IMR-90 (cell line): ENCODE measurements at regions not wholly inside any gene's neighbourhood (a gene's known extent, or its start where the extent isn't known, plus 50 kb on each side); places are given as distances from the start of the nearest gene placed in this dataset.

ENCODE experiments used
- ATAC-seq: fragments of 200-7000 bp; cut with Tn5 transposase; 2 replicates; pipeline ENCODE4 v1.9.1; 2020; ENCODE audit warnings: low read depth, mild to moderate bottlenecking, moderate library complexity
- BruUV-seq: library from RNA; stranded (reverse); fragments of 400-500 nt; replicated peaks from 2 replicates; lab custom pipeline; 2021; lab: Mats Ljungman, UMichigan
- CTCF ChIA-PET: fragments of 300-600 bp; formaldehyde crosslinking; extraction: SDS; loops from one replicate; lab custom pipeline; 2021; ENCODE audit warnings: antibody characterized with exemption; lab: Yijun Ruan, JAX
- POLR2A ChIA-PET: fragments of 300-600 bp; sonication (Branson Sonifier 250); formaldehyde crosslinking; loops from one replicate; lab custom pipeline; 2022; ENCODE audit warnings: antibody characterized with exemption; ENCODE audit not compliant: unreplicated experiment; lab: Charles Lee
- DNase-seq: peaks from one replicate; pipeline ENCODE4 v3.0.0; 2013
- H2AFZ ChIP-seq: replicated peaks from 2 replicates; pipeline ENCODE3; 2013; ENCODE audit warnings: low read length, mild to moderate bottlenecking; ENCODE audit not compliant: poor library complexity
- H2AK5ac ChIP-seq: 2 replicates; pipeline ENCODE4 v1.6.1; 2013; ENCODE audit warnings: low read depth, low read length, inconsistent platforms
- H2AK9ac ChIP-seq: replicated peaks from 2 replicates; pipeline ENCODE3; 2013; ENCODE audit warnings: mild to moderate bottlenecking, low read depth, low read length, moderate library complexity; ENCODE audit not compliant: poor library complexity
- H2BK120ac ChIP-seq: 2 replicates; pipeline ENCODE4 v1.6.1; 2013; ENCODE audit warnings: low read depth, low read length, inconsistent platforms
- H2BK15ac ChIP-seq: 3 replicates; pipeline ENCODE4 v1.6.1; 2013; ENCODE audit warnings: low read depth, low read length, inconsistent platforms
- H2BK20ac ChIP-seq: 2 replicates; pipeline ENCODE4 v1.6.1; 2013; ENCODE audit warnings: low read depth, mild to moderate bottlenecking, inconsistent platforms, low read length, moderate library complexity
- H2BK5ac ChIP-seq: 2 replicates; pipeline ENCODE4 v1.6.1; 2013; ENCODE audit warnings: mild to moderate bottlenecking, low read depth, low read length, inconsistent platforms; ENCODE audit not compliant: poor library complexity, severe bottlenecking
- H3K14ac ChIP-seq: replicated peaks from 2 replicates; pipeline ENCODE4 v1.6.1; 2013; ENCODE audit warnings: low read depth, low read length, inconsistent platforms
- H3K18ac ChIP-seq: 2 replicates; pipeline ENCODE4 v1.6.1; 2013; ENCODE audit warnings: low read depth, low read length, control low read depth
- H3K23ac ChIP-seq: 2 replicates; pipeline ENCODE4 v1.6.1; 2013; ENCODE audit warnings: low read depth, low read length, inconsistent platforms
- H3K27ac ChIP-seq: 2 replicates; pipeline ENCODE4 v1.5.1; 2013; ENCODE audit warnings: mild to moderate bottlenecking, control low read depth, low read length; ENCODE audit not compliant: insufficient read depth
- H3K27me3 ChIP-seq: 2 replicates; pipeline ENCODE4 v1.6.1; 2013; ENCODE audit warnings: low read length; ENCODE audit not compliant: control insufficient read depth, insufficient read depth
- H3K36me3 ChIP-seq: 2 replicates; pipeline ENCODE4 v1.6.1; 2013; ENCODE audit warnings: low read length, mixed read lengths; ENCODE audit not compliant: control insufficient read depth, insufficient read depth
- H3K4ac ChIP-seq: 2 replicates; pipeline ENCODE4 v1.6.1; 2013; ENCODE audit warnings: low read depth, low read length, inconsistent platforms
- H3K4me1 ChIP-seq: 2 replicates; pipeline ENCODE4 v1.6.1; 2013; ENCODE audit warnings: low read length, mixed read lengths; ENCODE audit not compliant: control insufficient read depth, insufficient read depth
- H3K4me2 ChIP-seq: 2 replicates; pipeline ENCODE4 v1.6.1; 2013; ENCODE audit warnings: low read depth, mild to moderate bottlenecking, control low read depth, low read length, moderate library complexity
- H3K4me3 ChIP-seq: 2 replicates; pipeline ENCODE4 v1.5.1; 2013; ENCODE audit warnings: low read depth, mild to moderate bottlenecking, control low read depth, low read length, moderate library complexity; ENCODE audit not compliant: insufficient read depth
- H3K56ac ChIP-seq: 2 replicates; pipeline ENCODE4 v1.6.1; 2013; ENCODE audit warnings: low read length, inconsistent platforms; ENCODE audit not compliant: insufficient read depth; ENCODE audit errors: extremely low read depth
- H3K79me1 ChIP-seq, 2 experiments: 2 replicates each; pipeline ENCODE4 v1.6.1; 2013; ENCODE audit warnings: low read length in 2 of 2, inconsistent platforms in 1 of 2, low read depth in 1 of 2
- H3K9ac ChIP-seq: 2 replicates; pipeline ENCODE4 v1.6.1; 2013; ENCODE audit warnings: low read depth, low read length, control low read depth
- H3K9me1 ChIP-seq: 2 replicates; pipeline ENCODE4 v1.6.1; 2013; ENCODE audit warnings: low read length, inconsistent platforms; ENCODE audit not compliant: insufficient read depth
- H3K9me3 ChIP-seq: 2 replicates; pipeline ENCODE4 v1.6.1; 2013; ENCODE audit warnings: low read length; ENCODE audit not compliant: control insufficient read depth, insufficient read depth
- H4K20me1 ChIP-seq: 2 replicates; pipeline ENCODE4 v1.6.1; 2013; ENCODE audit warnings: low read length, inconsistent platforms; ENCODE audit not compliant: insufficient read depth
- H4K5ac ChIP-seq: 2 replicates; pipeline ENCODE4 v1.6.1; 2013; ENCODE audit warnings: mild to moderate bottlenecking, low read depth, low read length, control low read depth
- H4K8ac ChIP-seq, 2 experiments: 2 replicates each; pipeline ENCODE4 v1.6.1; 2013; ENCODE audit warnings: low read depth in 2 of 2, low read length in 2 of 2, control low read depth in 1 of 2, inconsistent platforms in 1 of 2
- H4K91ac ChIP-seq: 2 replicates; pipeline ENCODE4 v1.6.1; 2013; ENCODE audit warnings: low read depth, low read length, inconsistent platforms; ENCODE audit not compliant: insufficient read depth
- BHLHE40 ChIP-seq: fragments of 150-350 bp; IDR thresholded peaks from 2 replicates; pipeline ENCODE4 v1.6.1; 2016; ENCODE audit warnings: mild to moderate bottlenecking, low read depth, low read length
- CEBPB ChIP-seq: IDR thresholded peaks from 2 replicates; pipeline ENCODE4 v1.6.1; 2012; ENCODE audit warnings: low read depth, low read length, improper control_type of control experiment
- MAZ ChIP-seq: IDR thresholded peaks from 2 replicates; pipeline ENCODE4 v1.6.1; 2012; ENCODE audit warnings: low read depth, mild to moderate bottlenecking, low read length, improper control_type of control experiment, moderate library complexity, borderline replicate concordance
- MXI1 ChIP-seq: IDR thresholded peaks from 2 replicates; pipeline ENCODE4 v1.6.1; 2012; ENCODE audit warnings: low read depth, mild to moderate bottlenecking, low read length, moderate library complexity, borderline replicate concordance
- NFE2L2 ChIP-seq: fragments of 150-350 bp; IDR thresholded peaks from 2 replicates; pipeline ENCODE4 v1.6.1; 2016; ENCODE audit warnings: low read depth, mild to moderate bottlenecking, low read length
- RFX5 ChIP-seq: IDR thresholded peaks from 2 replicates; pipeline ENCODE4 v1.8.0; 2012; ENCODE audit warnings: low read depth, mild to moderate bottlenecking, low read length, moderate library complexity
- dilution Hi-C: fragments of 300-500 bp; cut with HindIII; formaldehyde crosslinking; loops from one replicate; pipeline ENCODE4 v1.14.3; 2018; ENCODE audit warnings: low sequenced_read_pairs; ENCODE audit not compliant: unreplicated experiment
- in situ Hi-C: fragments of 300-500 bp; cut with MboI; formaldehyde crosslinking; loops from 3 replicates; pipeline ENCODE4 v1.14.3; 2019; ENCODE audit warnings: low sequenced_read_pairs, inconsistent platforms, mixed read lengths
- intact Hi-C: fragments of 100-400 bp; cut with micrococcal nuclease; formaldehyde crosslinking; loops from 2 replicates; pipeline ENCODE4 v1.10.0; 2022
- TF ChIP-seq, protein P1 (sequence below): fragments of 150-350 bp; IDR thresholded peaks from 2 replicates; pipeline ENCODE4 v1.6.1; 2017; ENCODE audit warnings: mild to moderate bottlenecking, antibody characterized with exemption, low read length, low read depth
- TF ChIP-seq, protein P2 (sequence below): fragments of 150-350 bp; IDR thresholded peaks from 2 replicates; pipeline ENCODE4 v1.6.1; 2016; ENCODE audit warnings: low read depth, mild to moderate bottlenecking, low read length, moderate library complexity, borderline replicate concordance

DNA sequence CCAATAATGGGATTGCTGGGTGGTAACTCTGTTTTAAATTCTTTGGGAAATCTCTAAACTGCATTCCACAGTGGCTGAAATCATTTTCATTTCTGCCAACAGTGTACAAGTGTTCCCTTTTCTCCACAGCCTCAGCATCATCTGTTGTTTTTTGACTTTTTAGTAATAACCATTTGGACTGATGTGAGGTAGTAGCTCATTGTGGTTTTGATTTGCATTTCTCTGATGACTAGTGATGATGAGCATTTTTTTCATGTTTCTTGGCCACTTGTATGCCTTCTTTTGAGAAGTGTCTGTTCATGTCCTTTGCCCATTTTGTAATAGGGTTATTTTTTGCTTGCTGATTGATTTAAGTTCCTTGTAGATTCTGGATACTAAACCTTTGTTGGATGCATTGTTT is 131.9 kb upstream of the B3GALT2 start:
- no TSS peak for BruUV-seq
- Histone ChIP-seq H3K79me1 (no peaks in the 10 kb centered on the region), H3K56ac (no peak overlapping the region), H3K4me1 (peaks cover 6% of the 10 kb centered on the region; the same call in 1 of the 2 replicates), H3K27me3 (no peaks in the 10 kb centered on the region), H3K27ac (no peak overlapping the region), H4K5ac (no peak overlapping the region), H3K14ac (no peak overlapping the region), H2BK5ac (no peak overlapping the region), H4K91ac (no peak overlapping the region), H3K36me3 (no peaks in the 10 kb centered on the region), H3K23ac (no peak overlapping the region), H2BK120ac (no peak overlapping the region), H4K8ac (no peak overlapping the region), H3K9me1 (no peaks in the 10 kb centered on the region), H2AK9ac (no peak overlapping the region), H2BK15ac (no peak overlapping the region), H4K20me1 (no peaks in the 10 kb centered on the region), H3K4me3 (no peak overlapping the region), H2AFZ (no peak overlapping the region), H3K4me2 (no peak overlapping the region), H2AK5ac (no peak overlapping the region), H3K18ac (no peak overlapping the region), H2BK20ac (no peak overlapping the region), H3K9ac (no peak overlapping the region), H3K9me3 (peaks cover 2% of the 10 kb centered on the region; the same call in 1 of the 2 replicates), H3K4ac (no peak overlapping the region)
- POLR2A ChIA-PET, result no interaction called here
- ATAC-seq (no peak), DNase-seq (peak; percentile 47)
- TF ChIP-seq BHLHE40 (no peak), RFX5 (no peak), MXI1 (no peak), CEBPB (no peak), NFE2L2 (no peak), MAZ (no peak)
- TF ChIP-seq, protein P1, sequence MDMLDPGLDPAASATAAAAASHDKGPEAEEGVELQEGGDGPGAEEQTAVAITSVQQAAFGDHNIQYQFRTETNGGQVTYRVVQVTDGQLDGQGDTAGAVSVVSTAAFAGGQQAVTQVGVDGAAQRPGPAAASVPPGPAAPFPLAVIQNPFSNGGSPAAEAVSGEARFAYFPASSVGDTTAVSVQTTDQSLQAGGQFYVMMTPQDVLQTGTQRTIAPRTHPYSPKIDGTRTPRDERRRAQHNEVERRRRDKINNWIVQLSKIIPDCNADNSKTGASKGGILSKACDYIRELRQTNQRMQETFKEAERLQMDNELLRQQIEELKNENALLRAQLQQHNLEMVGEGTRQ, result no peak
- TF ChIP-seq, protein P2, sequence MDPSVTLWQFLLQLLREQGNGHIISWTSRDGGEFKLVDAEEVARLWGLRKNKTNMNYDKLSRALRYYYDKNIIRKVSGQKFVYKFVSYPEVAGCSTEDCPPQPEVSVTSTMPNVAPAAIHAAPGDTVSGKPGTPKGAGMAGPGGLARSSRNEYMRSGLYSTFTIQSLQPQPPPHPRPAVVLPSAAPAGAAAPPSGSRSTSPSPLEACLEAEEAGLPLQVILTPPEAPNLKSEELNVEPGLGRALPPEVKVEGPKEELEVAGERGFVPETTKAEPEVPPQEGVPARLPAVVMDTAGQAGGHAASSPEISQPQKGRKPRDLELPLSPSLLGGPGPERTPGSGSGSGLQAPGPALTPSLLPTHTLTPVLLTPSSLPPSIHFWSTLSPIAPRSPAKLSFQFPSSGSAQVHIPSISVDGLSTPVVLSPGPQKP, result no peak
- CTCF ChIA-PET, result no interaction called here
- in situ Hi-C loops (no loop called here), intact Hi-C loops (no loop called here), dilution Hi-C loops (no loop called here)
